Large intestine (tissue), 3 donors: ENCODE measurements at regions not wholly inside any gene's neighbourhood (a gene's known extent, or its start where the extent isn't known, plus 50 kb on each side); places are given as distances from the start of the nearest gene placed in this dataset.
"Not testable (repeated sequence)": the region's sequence is repeated elsewhere in the genome, so short reads cannot be mapped to it uniquely, and the experiment has no call there.

ENCODE experiments used
- DNase-seq, 2 donors: peaks; one replicate each; pipeline versions ENCODE4 v3.0.0 to v3.0.0-alpha.2; 2013
- H3K27ac ChIP-seq: one replicate; pipeline ENCODE4 v1.5.1; 2013; ENCODE audit warnings: low read length
- H3K27me3 ChIP-seq: 2 replicates; pipeline ENCODE4 v1.6.1; 2013; ENCODE audit warnings: low read length; ENCODE audit not compliant: control insufficient read depth, insufficient read depth
- H3K36me3 ChIP-seq: 2 replicates; pipeline ENCODE4 v1.6.1; 2013; ENCODE audit warnings: low read length; ENCODE audit not compliant: control insufficient read depth, insufficient read depth
- H3K4me1 ChIP-seq: one replicate; pipeline ENCODE4 v1.6.1; 2013; ENCODE audit warnings: low read length; ENCODE audit not compliant: control insufficient read depth, insufficient read depth
- H3K4me3 ChIP-seq: one replicate; pipeline ENCODE4 v1.5.1; 2013; ENCODE audit warnings: low read length
- H3K9me3 ChIP-seq: one replicate; pipeline ENCODE4 v1.6.1; 2013; ENCODE audit warnings: mild to moderate bottlenecking, low read depth, low read length, moderate library complexity; ENCODE audit not compliant: control insufficient read depth
- WGBS: methylation state at CpG from one replicate; pipeline ENCODE4 v1.1.5; 2013; ENCODE audit warnings: low lambda C conversion rate; ENCODE audit not compliant: insufficient coverage; 5-methylcytosine and 5-hydroxymethylcytosine counted together

DNA sequence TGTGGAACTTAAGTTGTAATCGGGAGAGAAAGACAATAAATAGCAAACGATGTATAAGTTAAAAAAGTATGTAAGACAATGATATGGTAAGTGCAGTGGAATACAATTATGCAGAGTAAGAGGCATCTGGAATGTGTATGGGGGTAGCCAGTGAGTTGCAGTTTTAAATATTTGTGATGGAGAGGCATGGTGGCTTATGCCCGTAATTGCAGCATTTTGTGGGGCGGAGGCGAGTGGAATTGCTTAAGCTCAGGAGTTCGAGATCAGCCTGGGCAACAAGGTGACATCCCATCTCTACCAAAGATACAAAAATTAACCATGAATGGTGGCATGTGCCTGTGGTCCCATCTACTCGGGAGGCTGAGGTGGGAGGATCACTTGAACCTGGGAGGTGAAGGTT is 52.5 kb upstream of the WDFY3 start:
- H3K27me3 ChIP-seq: no peaks in the 10 kb centered on the region
- no peak overlapping the region for H3K4me3 ChIP-seq
- H3K27ac ChIP-seq: no peak overlapping the region
- H3K9me3 ChIP-seq: no peaks in the 10 kb centered on the region
- no peak for DNase-seq
- no peaks in the 10 kb centered on the region for H3K36me3 ChIP-seq
- WGBS: 84% methylated on average over 2 of the region's 7 CpGs
- H3K4me1 ChIP-seq: no peaks in the 10 kb centered on the region

DNA sequence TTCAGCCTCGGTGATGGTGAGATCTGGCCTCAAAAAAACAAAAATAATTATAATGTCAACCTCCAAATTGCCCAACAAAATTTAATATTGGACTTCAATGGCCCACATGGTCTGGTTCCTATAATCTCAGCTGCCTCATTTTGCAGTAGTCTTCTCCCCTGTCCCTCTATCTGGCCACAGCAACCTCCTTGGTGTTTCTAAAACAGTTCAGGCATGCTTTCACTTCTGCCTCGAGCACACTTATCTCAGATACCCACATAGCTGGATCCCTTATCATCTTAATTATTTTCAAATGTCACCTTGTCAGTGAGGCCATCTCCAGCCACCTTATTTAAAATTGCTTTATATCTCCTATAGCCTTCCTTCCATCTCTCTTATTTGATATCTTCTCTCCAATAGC is 52.9 kb upstream of the WDFY3 start:
- H3K4me3 ChIP-seq: no peak overlapping the region
- H3K27ac ChIP-seq: no peak overlapping the region
- no peak for DNase-seq
- 50% methylated on average over 2 of the region's 2 CpGs for WGBS
- no peaks in the 10 kb centered on the region for H3K4me1 ChIP-seq
- no peaks in the 10 kb centered on the region for H3K36me3 ChIP-seq
- no peaks in the 10 kb centered on the region for H3K27me3 ChIP-seq
- H3K9me3 ChIP-seq: no peaks in the 10 kb centered on the region

DNA sequence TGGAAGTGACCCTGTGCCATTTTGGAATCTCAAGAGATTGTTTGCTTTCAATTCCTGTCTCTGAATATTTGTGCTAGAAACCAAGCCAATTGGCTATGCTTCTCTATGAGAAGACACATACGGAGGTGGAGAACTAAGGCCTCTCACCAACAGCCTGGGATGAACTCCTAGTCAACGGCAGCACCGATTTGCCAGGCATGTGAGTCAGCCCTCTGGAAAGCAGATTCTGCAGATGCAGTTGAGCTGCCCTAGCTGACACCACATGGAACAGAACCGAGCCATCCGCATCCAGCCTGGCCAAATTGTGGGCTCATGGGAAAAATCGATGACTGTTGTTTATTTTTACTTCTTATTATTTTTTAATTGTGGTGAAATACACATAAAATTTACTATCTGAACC is 58.2 kb upstream of the WDFY3 start:
- H3K27me3 ChIP-seq: no peaks in the 10 kb centered on the region
- H3K9me3 ChIP-seq: no peaks in the 10 kb centered on the region
- no peak for DNase-seq
- H3K36me3 ChIP-seq: no peaks in the 10 kb centered on the region
- WGBS: no CpG with 5 or more reads among the region's 6 CpGs
- H3K27ac ChIP-seq: no peak overlapping the region
- no peak overlapping the region for H3K4me3 ChIP-seq
- no peaks in the 10 kb centered on the region for H3K4me1 ChIP-seq

DNA sequence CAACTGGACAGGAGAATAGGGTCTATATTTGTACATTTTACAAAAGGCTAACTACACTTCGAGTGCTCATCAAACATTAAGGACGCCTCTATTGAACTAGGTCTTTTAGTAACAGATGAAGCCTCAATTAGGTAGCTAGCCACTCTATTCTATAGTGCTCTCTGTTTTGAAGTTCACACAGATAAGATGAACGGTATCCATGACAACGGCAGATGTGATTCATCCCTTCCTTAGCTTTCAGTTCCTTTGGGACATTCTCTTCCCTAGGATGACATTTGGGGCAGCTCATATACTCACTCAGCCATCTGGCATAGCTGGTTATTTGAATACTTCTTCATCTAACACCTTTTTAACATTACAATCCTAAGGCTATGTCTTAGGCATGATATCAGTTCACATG is 62.4 kb upstream of the WDFY3 start:
- no peaks in the 10 kb centered on the region for H3K27me3 ChIP-seq
- DNase-seq: no peak
- no peaks in the 10 kb centered on the region for H3K9me3 ChIP-seq
- no CpG with 5 or more reads among the region's 4 CpGs for WGBS
- H3K4me1 ChIP-seq: no peaks in the 10 kb centered on the region
- H3K4me3 ChIP-seq: no peak overlapping the region
- no peaks in the 10 kb centered on the region for H3K36me3 ChIP-seq
- no peak overlapping the region for H3K27ac ChIP-seq

DNA sequence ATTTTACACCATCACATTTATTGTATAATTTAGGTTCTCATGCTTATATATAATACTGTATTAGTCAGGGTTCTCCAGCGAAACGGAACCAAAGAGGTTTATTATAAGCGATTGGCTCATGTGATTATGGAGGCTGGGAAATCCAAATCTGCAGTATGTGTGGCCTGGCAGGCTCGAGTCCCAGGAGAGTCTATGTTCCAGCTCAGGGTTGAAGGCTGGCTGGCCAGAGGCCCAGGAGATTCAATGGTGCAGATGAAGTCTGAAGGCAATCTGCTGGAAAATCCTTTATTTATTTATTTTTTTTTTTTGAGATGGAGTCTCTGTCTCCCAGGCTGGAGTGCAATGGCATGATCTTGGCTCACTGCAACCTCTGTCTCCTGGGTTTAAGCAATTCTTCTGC is 63.0 kb upstream of the WDFY3 start:
- no CpG with 5 or more reads among the region's 4 CpGs for WGBS
- DNase-seq: no peak
- Histone ChIP-seq H3K9me3 (no peaks in the 10 kb centered on the region), H3K4me1 (no peaks in the 10 kb centered on the region), H3K27ac (no peak overlapping the region), H3K27me3 (no peaks in the 10 kb centered on the region), H3K4me3 (no peak overlapping the region), H3K36me3 (no peaks in the 10 kb centered on the region)

DNA sequence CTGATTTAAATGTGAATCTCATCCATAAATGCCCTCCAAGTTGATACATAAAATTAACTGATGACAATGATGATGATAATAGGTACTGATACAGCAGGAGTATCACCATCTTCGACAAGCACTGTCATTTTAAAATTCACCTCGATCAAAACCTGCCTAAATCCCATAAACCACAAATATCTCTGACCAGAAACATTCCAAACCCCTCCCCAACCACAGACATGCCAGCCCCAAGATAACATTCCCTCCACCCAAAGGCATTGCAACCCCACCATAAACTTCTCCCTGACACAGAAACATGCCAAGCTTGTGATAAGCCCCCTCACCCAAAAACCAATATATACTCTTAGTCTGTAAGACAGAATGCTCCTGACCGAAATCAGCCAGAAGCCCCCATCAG is 63.7 kb upstream of the WDFY3 start:
- Histone ChIP-seq H3K4me1 (no peaks in the 10 kb centered on the region), H3K9me3 (no peaks in the 10 kb centered on the region), H3K36me3 (no peaks in the 10 kb centered on the region), H3K27ac (no peak overlapping the region), H3K4me3 (no peak overlapping the region), H3K27me3 (no peaks in the 10 kb centered on the region)
- WGBS: 89% methylated on average over 3 of the region's 3 CpGs
- DNase-seq: no peak

DNA sequence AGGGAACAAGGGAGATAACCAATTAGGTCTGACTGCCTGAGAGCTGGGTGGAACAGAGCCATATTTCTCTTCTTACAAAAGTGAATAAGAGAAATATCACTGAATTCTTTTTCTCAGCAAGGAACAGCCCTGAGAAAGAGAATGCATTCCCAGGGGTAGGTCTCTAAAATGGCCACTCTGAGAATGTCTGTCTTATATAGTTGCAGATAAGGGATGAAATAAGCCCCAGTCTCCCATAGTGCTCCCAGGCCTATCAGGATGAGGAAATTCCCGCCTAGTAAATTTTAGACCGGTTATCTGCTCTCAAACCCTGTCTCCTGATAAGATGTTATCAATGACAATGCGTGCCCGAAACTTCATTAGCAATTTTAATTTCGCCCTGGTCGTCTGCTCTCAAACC is 67.3 kb upstream of the WDFY3 start:
- H3K27ac ChIP-seq, DNase-seq, H3K36me3 ChIP-seq, H3K9me3 ChIP-seq, H3K4me3 ChIP-seq, H3K27me3 ChIP-seq, H3K4me1 ChIP-seq: not testable (repeated sequence)
- WGBS: 90% methylated on average over 2 of the region's 6 CpGs

DNA sequence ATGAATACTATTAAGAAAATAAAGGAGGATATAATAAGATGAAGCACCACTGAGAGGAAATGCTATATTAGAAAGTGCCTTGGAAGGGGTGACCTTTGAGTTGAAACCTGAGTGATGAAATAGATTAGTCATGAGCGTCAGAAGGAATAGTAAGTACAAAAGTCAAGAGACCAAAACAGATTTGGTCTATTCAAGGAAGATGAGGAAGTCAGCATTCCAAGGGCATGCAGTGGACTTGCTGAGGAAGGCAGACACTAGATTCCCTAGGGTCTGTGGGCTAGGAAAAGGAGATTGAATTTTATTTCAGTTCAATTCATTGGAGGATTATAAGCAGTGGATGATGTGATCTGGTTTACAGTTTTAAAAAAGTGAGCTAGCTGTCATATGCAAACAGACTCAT is 73.0 kb upstream of the WDFY3 start:
- peak; percentile 9 to 41 for DNase-seq
- H3K27ac ChIP-seq: peak overlapping the region; percentile 7
- WGBS: no CpG with 5 or more reads among the region's 1 CpG
- no peaks in the 10 kb centered on the region for H3K36me3 ChIP-seq
- H3K27me3 ChIP-seq: no peaks in the 10 kb centered on the region
- H3K4me3 ChIP-seq: no peak overlapping the region
- H3K4me1 ChIP-seq: peaks cover 4% of the 10 kb centered on the region
- H3K9me3 ChIP-seq: peaks cover 7% of the 10 kb centered on the region

DNA sequence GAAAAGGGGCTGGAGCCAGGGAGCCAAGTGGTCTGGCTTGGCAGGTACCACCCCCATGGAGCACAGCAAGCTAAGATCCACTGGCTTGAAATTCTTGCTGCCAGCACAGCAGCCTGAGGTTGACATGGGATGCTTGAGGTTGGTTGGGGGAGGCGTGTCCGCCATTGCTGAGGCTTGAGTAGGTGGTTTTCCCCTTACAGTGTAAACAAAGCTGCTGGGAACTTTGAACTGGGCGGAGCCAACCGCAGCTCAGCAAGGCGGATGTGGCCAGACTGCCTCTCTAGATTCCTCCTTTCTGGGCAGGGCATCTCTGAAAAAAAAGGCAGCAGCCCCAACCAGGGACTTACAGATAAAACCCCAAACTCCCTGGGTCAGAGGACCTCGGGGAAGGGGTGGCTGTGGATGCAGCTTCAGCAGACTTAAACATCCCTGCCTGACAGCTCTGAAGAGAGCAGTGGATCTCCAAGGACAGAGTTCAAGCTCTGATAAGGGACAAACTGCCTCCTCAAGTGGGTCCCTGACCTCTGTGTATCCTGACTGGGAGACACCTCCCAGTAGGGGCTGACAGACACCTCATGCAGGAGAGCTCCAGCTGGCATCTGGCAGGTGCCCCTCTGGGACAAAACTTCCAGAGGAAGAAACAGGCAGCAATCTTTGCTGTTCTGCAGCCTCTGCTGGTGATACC is 77.5 kb upstream of the WDFY3 start:
- H3K36me3 ChIP-seq, H3K27me3 ChIP-seq, H3K4me1 ChIP-seq, H3K9me3 ChIP-seq, H3K4me3 ChIP-seq: not testable (repeated sequence)
- no CpG with 5 or more reads among the region's 6 CpGs for WGBS
- peak overlapping the region; percentile 16 for H3K27ac ChIP-seq
- DNase-seq: peak; percentile 50 to 75

DNA sequence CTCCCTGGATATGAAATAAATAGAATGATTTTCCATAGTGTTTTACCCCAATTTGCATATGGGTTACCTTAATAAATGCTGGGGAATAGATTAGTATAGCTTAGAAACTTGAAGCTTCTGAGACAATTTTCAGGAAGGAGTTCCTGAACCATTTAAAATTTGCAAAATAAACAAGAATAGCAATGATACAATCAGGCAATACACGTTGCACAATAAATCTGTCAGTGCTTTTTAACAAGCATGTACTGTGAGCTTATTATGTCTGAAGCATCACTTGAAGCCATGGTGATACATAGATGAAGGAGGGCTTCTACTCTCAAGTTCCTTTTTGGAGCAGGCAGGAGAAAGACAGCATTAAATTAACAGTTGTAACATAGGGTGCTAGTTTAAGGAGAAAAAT is 84.2 kb upstream of the WDFY3 start:
- no peak overlapping the region for H3K27ac ChIP-seq
- no peaks in the 10 kb centered on the region for H3K36me3 ChIP-seq
- DNase-seq: no peak
- WGBS: no CpG with 5 or more reads among the region's 1 CpG
- no peaks in the 10 kb centered on the region for H3K27me3 ChIP-seq
- H3K4me3 ChIP-seq: no peak overlapping the region
- H3K4me1 ChIP-seq: no peaks in the 10 kb centered on the region
- H3K9me3 ChIP-seq: no peaks in the 10 kb centered on the region

DNA sequence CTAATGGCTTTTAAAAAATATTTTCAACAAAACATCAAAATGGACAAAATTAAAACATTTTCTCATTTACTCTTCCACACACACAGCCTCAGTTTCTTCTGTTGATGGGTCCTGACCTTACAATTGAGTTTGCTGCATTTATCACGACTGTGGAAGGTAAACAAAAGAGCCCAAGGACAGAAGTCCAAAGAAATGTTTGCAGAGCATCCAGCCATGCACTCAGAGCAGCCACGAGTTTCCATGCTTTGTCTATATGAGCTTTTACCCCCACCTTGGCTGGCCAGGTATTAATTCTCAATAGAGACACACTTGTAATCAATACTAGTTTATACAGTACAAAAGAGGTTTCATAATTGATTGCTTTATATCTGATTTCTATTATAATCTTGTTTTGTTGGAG is 85.0 kb upstream of the WDFY3 start:
- no peaks in the 10 kb centered on the region for H3K4me1 ChIP-seq
- no peaks in the 10 kb centered on the region for H3K9me3 ChIP-seq
- H3K4me3 ChIP-seq: no peak overlapping the region
- WGBS: no CpG with 5 or more reads among the region's 2 CpGs
- H3K27me3 ChIP-seq: no peaks in the 10 kb centered on the region
- H3K36me3 ChIP-seq: no peaks in the 10 kb centered on the region
- no peak for DNase-seq
- no peak overlapping the region for H3K27ac ChIP-seq
